Astrocyte (in vitro differentiated cells and primary cell): ENCODE measurements at regions not wholly inside any gene's neighbourhood (a gene's known extent, or its start where the extent isn't known, plus 50 kb on each side); places are given as distances from the start of the nearest gene placed in this dataset.

ENCODE experiments used
- DNase-seq: peaks from one replicate; pipeline ENCODE4 v3.0.0-alpha.2; 2010; ENCODE audit warnings: low read depth
- FAIRE-seq: peaks from 2 replicates; lab custom pipeline; 2011; peaks lifted over from hg19 to GRCh38; lab: Jason Lieb, UNC
- H2AFZ ChIP-seq: 2 replicates; pipeline ENCODE4 v1.6.0; 2012; ENCODE audit warnings: low read depth, low read length, inconsistent platforms
- H3K27ac ChIP-seq: 2 replicates; pipeline ENCODE4 v1.5.1; 2011; ENCODE audit warnings: low read depth, low read length, inconsistent platforms
- H3K27me3 ChIP-seq: 2 replicates; pipeline ENCODE4 v1.6.0; 2011; ENCODE audit warnings: low read length, inconsistent platforms; ENCODE audit not compliant: insufficient read depth
- H3K36me3 ChIP-seq: 2 replicates; pipeline ENCODE4 v1.5.1; 2011; ENCODE audit warnings: low read length, inconsistent platforms; ENCODE audit not compliant: insufficient read depth
- H3K4me1 ChIP-seq: 2 replicates; pipeline ENCODE4 v1.5.1; 2011; ENCODE audit warnings: low read length, inconsistent platforms; ENCODE audit not compliant: insufficient read depth
- H3K4me2 ChIP-seq: 2 replicates; pipeline ENCODE4 v1.6.0; 2012; ENCODE audit warnings: low read length, inconsistent platforms
- H3K4me3 ChIP-seq: 2 replicates; pipeline ENCODE4 v1.5.1; 2011; ENCODE audit warnings: low read depth, mild to moderate bottlenecking, low read length, inconsistent platforms; ENCODE audit not compliant: insufficient read depth
- H3K79me2 ChIP-seq: 2 replicates; pipeline ENCODE4 v1.6.0; 2012; ENCODE audit warnings: mild to moderate bottlenecking, low read length, inconsistent platforms; ENCODE audit not compliant: insufficient read depth
- H3K9ac ChIP-seq: 2 replicates; pipeline ENCODE4 v1.6.0; 2012; ENCODE audit warnings: mild to moderate bottlenecking, low read length, inconsistent platforms
- H3K9me3 ChIP-seq: 2 replicates; pipeline ENCODE4 v1.5.1; 2012; ENCODE audit warnings: low read depth, mild to moderate bottlenecking, low read length, inconsistent platforms; ENCODE audit not compliant: insufficient read depth
- H4K20me1 ChIP-seq: 2 replicates; pipeline ENCODE4 v1.6.0; 2012; ENCODE audit warnings: low read length, inconsistent platforms; ENCODE audit not compliant: insufficient read depth
- H3K27ac Mint-ChIP-seq: one replicate; pipeline ENCODE4 v1.8.0; 2021; ENCODE audit warnings: mild to moderate bottlenecking, mixed read lengths; ENCODE audit not compliant: unreplicated experiment
- H3K27me3 Mint-ChIP-seq: one replicate; pipeline ENCODE4 v1.8.0; 2021; ENCODE audit warnings: low read depth, mixed read lengths; ENCODE audit not compliant: unreplicated experiment
- H3K36me3 Mint-ChIP-seq: one replicate; pipeline ENCODE4 v1.8.0; 2021; ENCODE audit warnings: low read depth, mixed read lengths; ENCODE audit not compliant: unreplicated experiment
- H3K4me1 Mint-ChIP-seq: one replicate; pipeline ENCODE4 v1.8.0; 2021; ENCODE audit warnings: low read depth, mixed read lengths; ENCODE audit not compliant: unreplicated experiment
- H3K4me3 Mint-ChIP-seq: one replicate; pipeline ENCODE4 v1.8.0; 2021; ENCODE audit warnings: mild to moderate bottlenecking, moderate library complexity, mixed read lengths; ENCODE audit not compliant: unreplicated experiment
- H3K9me3 Mint-ChIP-seq: one replicate; pipeline ENCODE4 v1.8.0; 2021; ENCODE audit warnings: mild to moderate bottlenecking, mixed read lengths; ENCODE audit not compliant: unreplicated experiment
- EZH2 ChIP-seq: IDR thresholded peaks from 2 replicates; pipeline ENCODE4 v1.6.1; 2012; ENCODE audit warnings: mild to moderate bottlenecking, low read length, inconsistent platforms; ENCODE audit not compliant: insufficient read depth
- TF ChIP-seq, protein P1 (sequence below): IDR thresholded peaks from 2 replicates; pipeline ENCODE4 v1.5.1; 2011; ENCODE audit warnings: low read depth, mild to moderate bottlenecking, inconsistent platforms, low read length, moderate library complexity; ENCODE audit not compliant: insufficient read depth

- Histone ChIP-seq H3K4me1 (peaks cover 8% of the 10 kb centered on the region), H3K27ac (no peak overlapping the region), H3K4me3 (no peak overlapping the region), H3K9me3 (no peaks in the 10 kb centered on the region), H3K27me3 (peaks cover 25% of the 10 kb centered on the region), H3K4me2 (no peak overlapping the region), H4K20me1 (no peaks in the 10 kb centered on the region), H3K79me2 (no peaks in the 10 kb centered on the region), H3K36me3 (no peaks in the 10 kb centered on the region), H3K9ac (no peak overlapping the region), H2AFZ (no peak overlapping the region)
- TF ChIP-seq EZH2: no peak
- TF ChIP-seq, protein P1, sequence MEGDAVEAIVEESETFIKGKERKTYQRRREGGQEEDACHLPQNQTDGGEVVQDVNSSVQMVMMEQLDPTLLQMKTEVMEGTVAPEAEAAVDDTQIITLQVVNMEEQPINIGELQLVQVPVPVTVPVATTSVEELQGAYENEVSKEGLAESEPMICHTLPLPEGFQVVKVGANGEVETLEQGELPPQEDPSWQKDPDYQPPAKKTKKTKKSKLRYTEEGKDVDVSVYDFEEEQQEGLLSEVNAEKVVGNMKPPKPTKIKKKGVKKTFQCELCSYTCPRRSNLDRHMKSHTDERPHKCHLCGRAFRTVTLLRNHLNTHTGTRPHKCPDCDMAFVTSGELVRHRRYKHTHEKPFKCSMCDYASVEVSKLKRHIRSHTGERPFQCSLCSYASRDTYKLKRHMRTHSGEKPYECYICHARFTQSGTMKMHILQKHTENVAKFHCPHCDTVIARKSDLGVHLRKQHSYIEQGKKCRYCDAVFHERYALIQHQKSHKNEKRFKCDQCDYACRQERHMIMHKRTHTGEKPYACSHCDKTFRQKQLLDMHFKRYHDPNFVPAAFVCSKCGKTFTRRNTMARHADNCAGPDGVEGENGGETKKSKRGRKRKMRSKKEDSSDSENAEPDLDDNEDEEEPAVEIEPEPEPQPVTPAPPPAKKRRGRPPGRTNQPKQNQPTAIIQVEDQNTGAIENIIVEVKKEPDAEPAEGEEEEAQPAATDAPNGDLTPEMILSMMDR: no peak
- peaks cover 20% of the 10 kb centered on the region for H3K9me3 Mint-ChIP-seq
- FAIRE-seq: no peak
- H3K27me3 Mint-ChIP-seq: peaks cover 39% of the 10 kb centered on the region
- no peak overlapping the region for H3K4me3 Mint-ChIP-seq
- no peak overlapping the region for H3K27ac Mint-ChIP-seq
- DNase-seq: peak; percentile 93
- no peaks in the 10 kb centered on the region for H3K36me3 Mint-ChIP-seq
- peaks cover 4% of the 10 kb centered on the region for H3K4me1 Mint-ChIP-seq
Observed at GRCh38 chr1:25096307-25097150, 135.8 kb downstream of the SYF2 start.

GRCh38 chr1:25095635-25096200, 136.6 kb downstream of the SYF2 start:
- Mint-ChIP-seq H3K36me3 (no peaks in the 10 kb centered on the region), H3K9me3 (peaks cover 20% of the 10 kb centered on the region), H3K4me1 (peaks cover 7% of the 10 kb centered on the region), H3K27ac (no peak overlapping the region), H3K4me3 (no peak overlapping the region), H3K27me3 (peaks cover 42% of the 10 kb centered on the region)
- Histone ChIP-seq H2AFZ (no peak overlapping the region), H3K9ac (no peak overlapping the region), H3K4me2 (no peak overlapping the region), H3K4me1 (peaks cover 14% of the 10 kb centered on the region), H3K9me3 (no peaks in the 10 kb centered on the region), H3K27me3 (peaks cover 25% of the 10 kb centered on the region), H3K36me3 (no peaks in the 10 kb centered on the region), H3K79me2 (no peaks in the 10 kb centered on the region), H3K4me3 (no peak overlapping the region), H3K27ac (no peak overlapping the region), H4K20me1 (no peaks in the 10 kb centered on the region)
- TF ChIP-seq EZH2: no peak
- TF ChIP-seq, protein P1: no peak
- FAIRE-seq (no peak), DNase-seq (no peak)

- Histone ChIP-seq H3K27me3 (peaks cover 25% of the 10 kb centered on the region), H3K4me1 (peaks cover 15% of the 10 kb centered on the region), H3K36me3 (no peaks in the 10 kb centered on the region), H3K9me3 (no peaks in the 10 kb centered on the region), H2AFZ (no peak overlapping the region), H3K9ac (no peak overlapping the region), H3K4me2 (no peak overlapping the region), H3K4me3 (no peak overlapping the region), H3K79me2 (no peaks in the 10 kb centered on the region), H3K27ac (no peak overlapping the region), H4K20me1 (no peaks in the 10 kb centered on the region)
- DNase-seq: no peak
- no peak overlapping the region for H3K27ac Mint-ChIP-seq
- peaks cover 42% of the 10 kb centered on the region for H3K27me3 Mint-ChIP-seq
- H3K4me3 Mint-ChIP-seq: no peak overlapping the region
- peaks cover 20% of the 10 kb centered on the region for H3K9me3 Mint-ChIP-seq
- TF ChIP-seq EZH2: no peak
- TF ChIP-seq, protein P1: no peak
- no peak for FAIRE-seq
- H3K36me3 Mint-ChIP-seq: no peaks in the 10 kb centered on the region
- peaks cover 7% of the 10 kb centered on the region for H3K4me1 Mint-ChIP-seq
Observed at GRCh38 chr1:25094995-25095394, 137.3 kb downstream of the SYF2 start.
